GM19463 (cell line): ENCODE measurements at regions not wholly inside any gene's neighbourhood (a gene's known extent, or its start where the extent isn't known, plus 50 kb on each side); places are given as distances from the start of the nearest gene placed in this dataset.
"Not testable (repeated sequence)": the region's sequence is repeated elsewhere in the genome, so short reads cannot be mapped to it uniquely, and the experiment has no call there.

Experiments used
- ATAC-seq: cut with Tn5 transposase; IDR thresholded peaks from one replicate; pipeline ENCODE4 v1.9.1; 2021; ENCODE audit warnings: mild to moderate bottlenecking, moderate library complexity; ENCODE audit not compliant: unreplicated experiment

- ATAC-seq: no peak
These were observed 57.3 kb upstream of the ADGRA3 start for GRCh38 chr4:22573198-22573597.

GRCh38 chr4:22573641-22574040, 57.8 kb upstream of the ADGRA3 start:
- no peak for ATAC-seq

- no peak for ATAC-seq
These were observed 58.6 kb upstream of the ADGRA3 start for GRCh38 chr4:22574424-22574823.

- ATAC-seq: no peak
These were observed 59.0 kb upstream of the ADGRA3 start for GRCh38 chr4:22574880-22575279.

- no peak for ATAC-seq
These were observed 71.4 kb upstream of the ADGRA3 start for GRCh38 chr4:22587253-22587652.

GRCh38 chr4:22593933-22594332, 78.1 kb upstream of the ADGRA3 start:
- no peak for ATAC-seq

GRCh38 chr4:22595684-22596083, 79.8 kb upstream of the ADGRA3 start:
- ATAC-seq: peak; percentile 79

GRCh38 chr4:22596409-22596808, 80.5 kb upstream of the ADGRA3 start:
- ATAC-seq: no peak

GRCh38 chr4:22597471-22597870, 81.6 kb upstream of the ADGRA3 start:
- ATAC-seq: no peak

- ATAC-seq: not testable (repeated sequence)
These were observed 82.5 kb upstream of the ADGRA3 start for GRCh38 chr4:22598113-22599047.

- ATAC-seq: peak; percentile 40
These were observed 83.5 kb upstream of the ADGRA3 start for GRCh38 chr4:22599228-22599928.

- ATAC-seq: not testable (repeated sequence)
These were observed 84.1 kb upstream of the ADGRA3 start for GRCh38 chr4:22599929-22600432.

- not testable (repeated sequence) for ATAC-seq
These were observed 85.8 kb upstream of the ADGRA3 start for GRCh38 chr4:22601638-22602037.

- peak; percentile 96 for ATAC-seq
These were observed 85.4 kb upstream of the GBA3 start for GRCh38 chr4:22607382-22607781.

GRCh38 chr4:22609951-22610525, 82.7 kb upstream of the GBA3 start:
- ATAC-seq: not testable (repeated sequence)

- no peak for ATAC-seq
These were observed 78.6 kb upstream of the GBA3 start for GRCh38 chr4:22614114-22614513.

GRCh38 chr4:22616516-22616915, 76.2 kb upstream of the GBA3 start:
- no peak for ATAC-seq

- not testable (repeated sequence) for ATAC-seq
These were observed 72.6 kb upstream of the GBA3 start for GRCh38 chr4:22620144-22620543.

GRCh38 chr4:22621970-22622369, 70.8 kb upstream of the GBA3 start:
- ATAC-seq: not testable (repeated sequence)

- ATAC-seq: not testable (repeated sequence)
These were observed 68.7 kb upstream of the GBA3 start for GRCh38 chr4:22624002-22624401.

- ATAC-seq: no peak
These were observed 67.4 kb upstream of the GBA3 start for GRCh38 chr4:22625311-22625710.
